ENCODE measurements at regions not wholly inside any gene's neighbourhood (a gene's known extent, or its start where the extent isn't known, plus 50 kb on each side); places are given as distances from the start of the nearest gene placed in this dataset.

- no peak overlapping the region for H3K27ac Mint-ChIP-seq
- H3K4me1 Mint-ChIP-seq (ENCODE audit: low read depth): no peaks in the 10 kb centered on the region
- no peak for TF ChIP-seq CTCF (IDR thresholded peaks at IDR 0.05)
- CTCF ChIA-PET: no interaction called here
- no peaks in the 10 kb centered on the region for H3K27me3 Mint-ChIP-seq
- H3K9me3 Mint-ChIP-seq: no peaks in the 10 kb centered on the region
- DNase-seq: no peak
- intact Hi-C loops (cut with micrococcal nuclease): no loop called here
- no peaks in the 10 kb centered on the region for H3K36me3 Mint-ChIP-seq (ENCODE audit: low read depth)
- POLR2A ChIA-PET: no interaction called here
- no peak overlapping the region for H3K4me3 Mint-ChIP-seq
- no peak for ATAC-seq
Measured at GRCh38 chr11:56885177-56885576, 103.5 kb upstream of the OR5AK2 start.

GRCh38 chr11:56883371-56883987 lies 105.2 kb upstream of the OR5AK2 start:
- Mint-ChIP-seq H3K27ac (no peak overlapping the region), H3K36me3 (ENCODE audit: low read depth) (no peaks in the 10 kb centered on the region)
- intact Hi-C loops (cut with micrococcal nuclease): no loop called here

GRCh38 chr11:56876621-56877275 lies 112.0 kb upstream of the OR5AK2 start:
- Mint-ChIP-seq H3K36me3 (ENCODE audit: low read depth) (no peaks in the 10 kb centered on the region), H3K4me1 (ENCODE audit: low read depth) (no peaks in the 10 kb centered on the region), H3K9me3 (peaks cover 2% of the 10 kb centered on the region), H3K27ac (no peak overlapping the region), H3K27me3 (no peaks in the 10 kb centered on the region), H3K4me3 (no peak overlapping the region)
- CTCF ChIA-PET: interaction anchor here (1.2 kb wide), 1 partner anchor 9 kb away, joined by 3 read pairs; no protein-coding TSS in a partner anchor
- ATAC-seq: no peak
- no peak for TF ChIP-seq CTCF (IDR thresholded peaks at IDR 0.05)
- no peak for DNase-seq
- POLR2A ChIA-PET: no interaction called here
- intact Hi-C loops (cut with micrococcal nuclease): no loop called here

More at GRCh38 chr11:56883371-56883987, 105.2 kb upstream of the OR5AK2 start:
- Mint-ChIP-seq H3K4me3 (no peak overlapping the region), H3K27me3 (no peaks in the 10 kb centered on the region), H3K4me1 (ENCODE audit: low read depth) (no peaks in the 10 kb centered on the region), H3K9me3 (no peaks in the 10 kb centered on the region)
- ATAC-seq (no peak), DNase-seq (no peak)
- CTCF ChIA-PET: no interaction called here
- no peak for TF ChIP-seq CTCF (IDR thresholded peaks at IDR 0.05)
- POLR2A ChIA-PET: no interaction called here

- TF ChIP-seq CTCF (IDR thresholded peaks at IDR 0.05): no peak
- CTCF ChIA-PET: no interaction called here
Measured at GRCh38 chr11:56855217-56855616, 106.7 kb upstream of the OR9G4 start.

GRCh38 chr11:56852131-56852530 lies 103.6 kb upstream of the OR9G4 start:
- ATAC-seq (no peak), DNase-seq (no peak)
- CTCF ChIA-PET: interaction anchor here (2.1 kb wide), 1 partner anchor 11 kb away, joined by 5 read pairs; no protein-coding TSS in a partner anchor
- Mint-ChIP-seq H3K27ac (no peak overlapping the region), H3K27me3 (no peaks in the 10 kb centered on the region), H3K9me3 (no peaks in the 10 kb centered on the region), H3K36me3 (ENCODE audit: low read depth) (no peaks in the 10 kb centered on the region), H3K4me1 (ENCODE audit: low read depth) (no peaks in the 10 kb centered on the region), H3K4me3 (no peak overlapping the region)
- POLR2A ChIA-PET: no interaction called here
- intact Hi-C loops (cut with micrococcal nuclease): loop anchor here (10.0 kb wide), 1 partner anchor 63 kb away; no protein-coding TSS in a partner anchor
- no peak for TF ChIP-seq CTCF (IDR thresholded peaks at IDR 0.05)

More at GRCh38 chr11:56855217-56855616, 106.7 kb upstream of the OR9G4 start:
- ATAC-seq (no peak), DNase-seq (no peak)
- POLR2A ChIA-PET: no interaction called here
- no peaks in the 10 kb centered on the region for H3K9me3 Mint-ChIP-seq
- no peak overlapping the region for H3K4me3 Mint-ChIP-seq
- H3K4me1 Mint-ChIP-seq (ENCODE audit: low read depth): no peaks in the 10 kb centered on the region
- intact Hi-C loops (cut with micrococcal nuclease): loop anchor here (10.0 kb wide), 1 partner anchor 60 kb away; no protein-coding TSS in a partner anchor
- H3K36me3 Mint-ChIP-seq (ENCODE audit: low read depth): no peaks in the 10 kb centered on the region
- no peaks in the 10 kb centered on the region for H3K27me3 Mint-ChIP-seq
- no peak overlapping the region for H3K27ac Mint-ChIP-seq

Data from activated CD8-positive, alpha-beta T cell treated with anti-CD3 and anti-CD28 coated beads for 36 hours (primary cell).